ENCODE measurements at regions not wholly inside any gene's neighbourhood (a gene's known extent, or its start where the extent isn't known, plus 50 kb on each side); places are given as distances from the start of the nearest gene placed in this dataset.

- no peak for TF ChIP-seq CTCF (IDR thresholded peaks at IDR 0.05; ENCODE audit: extremely low read depth, insufficient read depth, missing control alignments)
- in situ Hi-C loops (cut with MboI; ENCODE audit: low pct_unique_long_range_greater_than_20kb, low sequenced_read_pairs, unreplicated experiment) = no loop called here
- DNase-seq (ENCODE audit: low spot score) = no peak
Measured at GRCh38 chr4:130542953-130543352, 1447.0 kb downstream of the C4orf33 start.

- DNase-seq (ENCODE audit: low spot score) = no peak
- TF ChIP-seq CTCF (IDR thresholded peaks at IDR 0.05; ENCODE audit: extremely low read depth, insufficient read depth, missing control alignments) = no peak
- in situ Hi-C loops (cut with MboI; ENCODE audit: low pct_unique_long_range_greater_than_20kb, low sequenced_read_pairs, unreplicated experiment) = no loop called here
Measured at GRCh38 chr4:130545171-130545570, 1449.2 kb downstream of the C4orf33 start.

- DNase-seq (ENCODE audit: low spot score) = no peak
- in situ Hi-C loops (cut with MboI; ENCODE audit: low pct_unique_long_range_greater_than_20kb, low sequenced_read_pairs, unreplicated experiment) = no loop called here
- TF ChIP-seq CTCF (IDR thresholded peaks at IDR 0.05; ENCODE audit: extremely low read depth, insufficient read depth, missing control alignments) = no peak
Measured at GRCh38 chr4:130545596-130545995, 1449.6 kb downstream of the C4orf33 start.

GRCh38 chr4:130559268-130559667 lies 1463.3 kb downstream of the C4orf33 start:
- TF ChIP-seq CTCF (IDR thresholded peaks at IDR 0.05; ENCODE audit: extremely low read depth, insufficient read depth, missing control alignments) = no peak
- in situ Hi-C loops (cut with MboI; ENCODE audit: low pct_unique_long_range_greater_than_20kb, low sequenced_read_pairs, unreplicated experiment) = no loop called here
- no peak for DNase-seq (ENCODE audit: low spot score)

- DNase-seq (ENCODE audit: low spot score) = no peak
- peak; percentile 14 for TF ChIP-seq CTCF (IDR thresholded peaks at IDR 0.05; ENCODE audit: extremely low read depth, insufficient read depth, missing control alignments)
- in situ Hi-C loops (cut with MboI; ENCODE audit: low pct_unique_long_range_greater_than_20kb, low sequenced_read_pairs, unreplicated experiment) = no loop called here
Measured at GRCh38 chr4:130563185-130563888, 1467.4 kb downstream of the C4orf33 start.

- in situ Hi-C loops (cut with MboI; ENCODE audit: low pct_unique_long_range_greater_than_20kb, low sequenced_read_pairs, unreplicated experiment) = no loop called here
- DNase-seq (ENCODE audit: low spot score) = no peak
- no peak for TF ChIP-seq CTCF (IDR thresholded peaks at IDR 0.05; ENCODE audit: extremely low read depth, insufficient read depth, missing control alignments)
Measured at GRCh38 chr4:130563889-130564418, 1468.0 kb downstream of the C4orf33 start.

Data from GM13977 (cell line).